GM23248 (cell line): ENCODE measurements at regions not wholly inside any gene's neighbourhood (a gene's known extent, or its start where the extent isn't known, plus 50 kb on each side); places are given as distances from the start of the nearest gene placed in this dataset.

Source experiments
- EZH2 ChIP-seq: fragments of 200-600 bp; sonication (generic); IDR thresholded peaks from 2 replicates; pipeline ENCODE4 v1.6.1; 2018; ENCODE audit warnings: antibody characterized with exemption, mild to moderate bottlenecking; ENCODE audit not compliant: insufficient read depth, poor library complexity, severe bottlenecking
- EZH2phosphoT487 ChIP-seq: fragments of 200-600 bp; sonication (generic); IDR thresholded peaks from 2 replicates; pipeline ENCODE4 v1.6.1; 2018; ENCODE audit warnings: antibody characterized with exemption, moderate library complexity, mild to moderate bottlenecking, low read depth; ENCODE audit not compliant: insufficient read depth

DNA sequence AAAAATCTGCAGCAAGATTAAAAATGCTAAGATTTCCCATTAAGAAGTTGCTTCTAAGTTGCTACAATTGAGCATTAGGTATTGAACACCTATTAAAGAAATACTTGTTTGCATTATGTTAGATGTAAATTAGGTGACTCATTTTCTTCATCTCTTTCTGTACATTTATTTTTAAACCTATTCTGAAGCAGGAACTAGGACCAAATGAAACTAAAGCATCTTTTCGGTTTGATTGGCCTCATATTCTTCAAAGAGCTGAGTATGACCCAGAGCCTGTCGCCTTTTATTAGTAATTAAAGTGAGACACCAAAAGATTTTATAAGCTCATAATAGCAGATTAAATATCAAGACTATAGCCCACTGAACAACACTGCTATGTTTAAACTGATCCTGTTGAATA is 83.4 kb upstream of the ZEB2 start:
- TF ChIP-seq EZH2phosphoT487, result no peak
- TF ChIP-seq EZH2, result no peak
